B cell (primary cell): ENCODE measurements at regions not wholly inside any gene's neighbourhood (a gene's known extent, or its start where the extent isn't known, plus 50 kb on each side); places are given as distances from the start of the nearest gene placed in this dataset.

Source experiments
- ATAC-seq: fragments of 200-7000 bp; cut with Tn5 transposase; one replicate; pipeline ENCODE4 v1.10.0; 2021; ENCODE audit warnings: low read depth, mild to moderate bottlenecking, moderate number of reproducible peaks, moderate library complexity
- CTCF ChIA-PET: fragments of 350-600 bp; sonication (Branson Sonifier 250); formaldehyde crosslinking; loops from one replicate; lab custom pipeline; 2021; ENCODE audit warnings: antibody characterized with exemption, inconsistent platforms; lab: Charles Lee
- POLR2A ChIA-PET: fragments of 350-600 bp; sonication (Branson Sonifier 250); formaldehyde crosslinking; loops from one replicate; lab custom pipeline; 2021; ENCODE audit warnings: antibody characterized with exemption; lab: Charles Lee
- DNase-seq: peaks from one replicate; pipeline ENCODE4 v3.0.0; 2013
- H2AFZ ChIP-seq: 2 replicates; pipeline ENCODE4 v1.6.1; 2012; ENCODE audit warnings: mild to moderate bottlenecking, low read depth, low read length; ENCODE audit not compliant: insufficient read depth, poor library complexity, severe bottlenecking
- H3K27ac ChIP-seq, 2 donors: 1 replicate in 1 of 2; 2 replicates in 1 of 2; pipeline ENCODE4 v1.5.1; 2012 to 2013; ENCODE audit warnings: low read length in 2 of 2, mild to moderate bottlenecking in 2 of 2, moderate library complexity in 1 of 2
- H3K27me3 ChIP-seq, 4 experiments: fragments of 200-600 bp in 1 of 4; sonication (generic) in 1 of 4; replicated peaks in 1 of 4; 1 replicate in 2 of 4; 2 replicates in 2 of 4; pipeline versions ENCODE4 v1.6.1 to v1.7.0; 2013 to 2016; ENCODE audit warnings: low read length in 3 of 4, mild to moderate bottlenecking in 2 of 4, mixed read lengths in 1 of 4, moderate library complexity in 1 of 4; ENCODE audit not compliant: insufficient read depth in 4 of 4, control insufficient read depth in 3 of 4; ENCODE audit errors: control extremely low read depth in 1 of 4
- H3K36me3 ChIP-seq, 2 experiments: replicated peaks in 1 of 2; 1 replicate in 1 of 2; 2 replicates in 1 of 2; pipeline versions ENCODE4 v1.6.1 to v1.7.1; 2013; ENCODE audit warnings: low read length in 1 of 2; ENCODE audit not compliant: insufficient read depth in 2 of 2, control insufficient read depth in 1 of 2; ENCODE audit errors: control extremely low read depth in 1 of 2, extremely low read depth in 1 of 2
- H3K4me1 ChIP-seq, 2 donors: fragments of 200-600 bp in 1 of 2; sonication (generic) in 1 of 2; 1 replicate in 1 of 2; 2 replicates in 1 of 2; pipeline versions ENCODE4 v1.5.1 to v1.6.1; 2013 to 2017; ENCODE audit warnings: low read length in 2 of 2; ENCODE audit not compliant: control insufficient read depth in 2 of 2, insufficient read depth in 2 of 2
- H3K4me2 ChIP-seq: replicated peaks from 2 replicates; pipeline ENCODE3; 2012; ENCODE audit warnings: mild to moderate bottlenecking, low read depth, low read length; ENCODE audit not compliant: poor library complexity, severe bottlenecking
- H3K4me3 ChIP-seq, 5 experiments: fragments of 200-600 bp in 1 of 5; sonication (generic) in 1 of 5; 1 replicate in 3 of 5; 2 replicates in 2 of 5; pipeline versions ENCODE4 v1.5.1 to v1.7.0; 2011 to 2016; ENCODE audit warnings: low read length in 4 of 5, mild to moderate bottlenecking in 4 of 5, low read depth in 2 of 5, control low read depth in 1 of 5, moderate library complexity in 1 of 5; ENCODE audit not compliant: insufficient read depth in 1 of 5; ENCODE audit errors: control extremely low read depth in 1 of 5, extremely low read depth in 1 of 5
- H3K79me2 ChIP-seq: fragments of 200-600 bp; sonication (generic); one replicate; pipeline ENCODE4 v1.6.0; 2016; ENCODE audit warnings: low read length; ENCODE audit not compliant: control insufficient read depth, insufficient read depth
- H3K9ac ChIP-seq: fragments of 200-600 bp; sonication (generic); 2 replicates; pipeline ENCODE4 v1.6.1; 2017; ENCODE audit warnings: mild to moderate bottlenecking, low read length, moderate library complexity
- H3K9me3 ChIP-seq, 3 donors: one replicate each; pipeline versions ENCODE4 v1.6.1 to v1.7.1; 2013; ENCODE audit warnings: low read length in 2 of 3; ENCODE audit not compliant: control insufficient read depth in 2 of 3, insufficient read depth in 1 of 3; ENCODE audit errors: control extremely low read depth in 1 of 3
- H4K20me1 ChIP-seq: 2 replicates; pipeline ENCODE4 v1.6.0; 2012; ENCODE audit warnings: mild to moderate bottlenecking, low read length; ENCODE audit not compliant: insufficient read depth, control insufficient read depth, poor library complexity, severe bottlenecking
- H3K27ac Mint-ChIP-seq: one replicate; pipeline ENCODE4 v1.8.0; 2021; ENCODE audit warnings: mixed read lengths
- H3K27me3 Mint-ChIP-seq: one replicate; pipeline ENCODE4 v1.8.0; 2021; ENCODE audit warnings: mixed read lengths
- H3K4me1 Mint-ChIP-seq: one replicate; pipeline ENCODE4 v1.8.0; 2021; ENCODE audit warnings: mixed read lengths
- H3K4me3 Mint-ChIP-seq: one replicate; pipeline ENCODE4 v1.8.0; 2021; ENCODE audit warnings: mixed read lengths
- H3K9me3 Mint-ChIP-seq: one replicate; pipeline ENCODE4 v1.8.0; 2022; ENCODE audit warnings: mixed read lengths; ENCODE audit not compliant: insufficient read depth
- EZH2 ChIP-seq: IDR thresholded peaks from 2 replicates; pipeline ENCODE4 v1.6.1; 2012; ENCODE audit warnings: borderline replicate concordance, low read depth, mild to moderate bottlenecking, moderate library complexity, low read length; ENCODE audit not compliant: insufficient read depth, poor library complexity, severe bottlenecking
- WGBS: methylation state at CpG from one replicate; pipeline ENCODE4 v1.1.5; 2013; ENCODE audit warnings: missing lambda C conversion rate; ENCODE audit not compliant: insufficient coverage; 5-methylcytosine and 5-hydroxymethylcytosine counted together
- intact Hi-C: fragments of 100-400 bp; cut with micrococcal nuclease; formaldehyde crosslinking; loops from one replicate; pipeline ENCODE4 v1.10.0; 2022
- TF ChIP-seq, protein P1 (sequence below): fragments of 200-600 bp; IDR thresholded peaks from one replicate; pipeline ENCODE4 v1.8.0; 2022; ENCODE audit warnings: antibody characterized with exemption, mild to moderate bottlenecking

DNA sequence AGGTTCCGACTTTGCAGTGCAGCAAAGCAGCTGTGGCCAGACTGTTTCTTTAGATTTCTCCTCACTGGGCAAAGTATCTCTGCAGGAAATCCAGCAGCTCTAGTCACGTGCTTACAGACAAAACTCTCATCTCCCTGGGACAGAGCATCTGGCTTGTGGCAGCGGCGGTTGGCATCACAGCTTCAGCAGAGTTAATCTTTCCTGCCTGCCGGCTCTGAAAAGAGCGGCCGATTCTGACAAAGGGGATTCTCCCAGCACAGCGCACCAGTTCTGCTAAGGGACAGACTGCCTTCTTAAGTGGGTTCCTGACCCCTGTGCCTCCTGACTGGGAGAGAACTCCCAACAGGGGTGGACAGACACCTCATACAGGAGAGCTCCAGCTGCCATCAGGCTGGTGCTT, 1357.3 kb upstream of the TENM4 start:
- H3K4me3 Mint-ChIP-seq: no peak overlapping the region
- Histone ChIP-seq H3K9ac (no peak overlapping the region), H4K20me1 (no peaks in the 10 kb centered on the region), H3K27me3 (no peaks in the 10 kb centered on the region), H3K4me1 (no peaks in the 10 kb centered on the region), H3K27ac (no peak overlapping the region), H3K79me2 (no peaks in the 10 kb centered on the region), H3K4me2 (no peak overlapping the region), H3K36me3 (no peaks in the 10 kb centered on the region), H3K4me3 (no peak overlapping the region), H2AFZ (no peak overlapping the region), H3K9me3 (peaks cover 0 to 12% (median 0%) of the 10 kb centered on the region in 3 donors)
- DNase-seq (no peak), ATAC-seq (no peak)
- peaks cover 8% of the 10 kb centered on the region for H3K9me3 Mint-ChIP-seq
- TF ChIP-seq EZH2: no peak
- TF ChIP-seq, protein P1, sequence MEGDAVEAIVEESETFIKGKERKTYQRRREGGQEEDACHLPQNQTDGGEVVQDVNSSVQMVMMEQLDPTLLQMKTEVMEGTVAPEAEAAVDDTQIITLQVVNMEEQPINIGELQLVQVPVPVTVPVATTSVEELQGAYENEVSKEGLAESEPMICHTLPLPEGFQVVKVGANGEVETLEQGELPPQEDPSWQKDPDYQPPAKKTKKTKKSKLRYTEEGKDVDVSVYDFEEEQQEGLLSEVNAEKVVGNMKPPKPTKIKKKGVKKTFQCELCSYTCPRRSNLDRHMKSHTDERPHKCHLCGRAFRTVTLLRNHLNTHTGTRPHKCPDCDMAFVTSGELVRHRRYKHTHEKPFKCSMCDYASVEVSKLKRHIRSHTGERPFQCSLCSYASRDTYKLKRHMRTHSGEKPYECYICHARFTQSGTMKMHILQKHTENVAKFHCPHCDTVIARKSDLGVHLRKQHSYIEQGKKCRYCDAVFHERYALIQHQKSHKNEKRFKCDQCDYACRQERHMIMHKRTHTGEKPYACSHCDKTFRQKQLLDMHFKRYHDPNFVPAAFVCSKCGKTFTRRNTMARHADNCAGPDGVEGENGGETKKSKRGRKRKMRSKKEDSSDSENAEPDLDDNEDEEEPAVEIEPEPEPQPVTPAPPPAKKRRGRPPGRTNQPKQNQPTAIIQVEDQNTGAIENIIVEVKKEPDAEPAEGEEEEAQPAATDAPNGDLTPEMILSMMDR: no peak
- CTCF ChIA-PET: no interaction called here
- no peaks in the 10 kb centered on the region for H3K4me1 Mint-ChIP-seq
- POLR2A ChIA-PET: no interaction called here
- H3K27ac Mint-ChIP-seq: no peak overlapping the region
- H3K27me3 Mint-ChIP-seq: no peaks in the 10 kb centered on the region
- intact Hi-C loops: no loop called here
- 83% methylated on average over 8 of the region's 8 CpGs for WGBS

DNA sequence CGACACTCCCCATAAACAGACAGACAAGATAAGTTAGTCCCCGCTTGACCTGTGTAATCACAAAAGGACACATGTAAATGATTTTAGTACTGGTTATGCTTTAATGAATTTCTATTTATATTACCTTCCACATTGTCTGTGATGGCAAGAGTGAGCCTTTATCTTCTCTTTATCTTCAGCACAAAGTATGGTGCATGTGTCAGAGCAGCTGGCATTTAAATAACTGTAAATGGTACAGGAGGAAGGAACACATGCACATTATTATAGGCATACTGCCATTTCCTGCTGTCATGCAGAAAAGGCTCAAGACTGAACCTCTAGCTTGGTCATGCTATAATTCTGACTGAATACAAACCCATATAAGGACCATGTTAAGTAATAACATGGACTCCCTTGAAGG, 1342.7 kb upstream of the TENM4 start:
- H3K4me1 Mint-ChIP-seq: no peaks in the 10 kb centered on the region
- H3K27ac ChIP-seq: no peak overlapping the region
- intact Hi-C loops: no loop called here
- DNase-seq (no peak), ATAC-seq (no peak)
- no peak overlapping the region for H3K27ac Mint-ChIP-seq
- H3K9ac ChIP-seq: no peak overlapping the region
- H3K4me1 ChIP-seq: no peaks in the 10 kb centered on the region
- no peak overlapping the region for H3K4me3 Mint-ChIP-seq
- H3K9me3 Mint-ChIP-seq: no peaks in the 10 kb centered on the region
- H3K9me3 ChIP-seq: no peaks in the 10 kb centered on the region
- no peaks in the 10 kb centered on the region for H3K36me3 ChIP-seq
- POLR2A ChIA-PET: no interaction called here
- H2AFZ ChIP-seq: no peak overlapping the region
- H3K27me3 Mint-ChIP-seq: no peaks in the 10 kb centered on the region
- TF ChIP-seq, protein P1: no peak
- no peak for TF ChIP-seq EZH2
- CTCF ChIA-PET: no interaction called here
- no peak overlapping the region for H3K4me3 ChIP-seq
- H3K79me2 ChIP-seq: no peaks in the 10 kb centered on the region
- H3K4me2 ChIP-seq: no peak overlapping the region
- no CpG with 5 or more reads among the region's 2 CpGs for WGBS
- H3K27me3 ChIP-seq: no peaks in the 10 kb centered on the region
- no peaks in the 10 kb centered on the region for H4K20me1 ChIP-seq
